Astrocyte (in vitro differentiated cells and primary cell): ENCODE measurements at regions not wholly inside any gene's neighbourhood (a gene's known extent, or its start where the extent isn't known, plus 50 kb on each side); places are given as distances from the start of the nearest gene placed in this dataset.

Experiments used
- DNase-seq: peaks from one replicate; pipeline ENCODE4 v3.0.0-alpha.2; 2010; ENCODE audit warnings: low read depth
- FAIRE-seq: peaks from 2 replicates; lab custom pipeline; 2011; peaks lifted over from hg19 to GRCh38; lab: Jason Lieb, UNC
- H2AFZ ChIP-seq: 2 replicates; pipeline ENCODE4 v1.6.0; 2012; ENCODE audit warnings: low read depth, low read length, inconsistent platforms
- H3K27ac ChIP-seq: 2 replicates; pipeline ENCODE4 v1.5.1; 2011; ENCODE audit warnings: low read depth, low read length, inconsistent platforms
- H3K27me3 ChIP-seq: 2 replicates; pipeline ENCODE4 v1.6.0; 2011; ENCODE audit warnings: low read length, inconsistent platforms; ENCODE audit not compliant: insufficient read depth
- H3K36me3 ChIP-seq: 2 replicates; pipeline ENCODE4 v1.5.1; 2011; ENCODE audit warnings: low read length, inconsistent platforms; ENCODE audit not compliant: insufficient read depth
- H3K4me1 ChIP-seq: 2 replicates; pipeline ENCODE4 v1.5.1; 2011; ENCODE audit warnings: low read length, inconsistent platforms; ENCODE audit not compliant: insufficient read depth
- H3K4me2 ChIP-seq: 2 replicates; pipeline ENCODE4 v1.6.0; 2012; ENCODE audit warnings: low read length, inconsistent platforms
- H3K4me3 ChIP-seq: 2 replicates; pipeline ENCODE4 v1.5.1; 2011; ENCODE audit warnings: low read depth, mild to moderate bottlenecking, low read length, inconsistent platforms; ENCODE audit not compliant: insufficient read depth
- H3K79me2 ChIP-seq: 2 replicates; pipeline ENCODE4 v1.6.0; 2012; ENCODE audit warnings: mild to moderate bottlenecking, low read length, inconsistent platforms; ENCODE audit not compliant: insufficient read depth
- H3K9ac ChIP-seq: 2 replicates; pipeline ENCODE4 v1.6.0; 2012; ENCODE audit warnings: mild to moderate bottlenecking, low read length, inconsistent platforms
- H3K9me3 ChIP-seq: 2 replicates; pipeline ENCODE4 v1.5.1; 2012; ENCODE audit warnings: low read depth, mild to moderate bottlenecking, low read length, inconsistent platforms; ENCODE audit not compliant: insufficient read depth
- H4K20me1 ChIP-seq: 2 replicates; pipeline ENCODE4 v1.6.0; 2012; ENCODE audit warnings: low read length, inconsistent platforms; ENCODE audit not compliant: insufficient read depth
- H3K27ac Mint-ChIP-seq: one replicate; pipeline ENCODE4 v1.8.0; 2021; ENCODE audit warnings: mild to moderate bottlenecking, mixed read lengths; ENCODE audit not compliant: unreplicated experiment
- H3K27me3 Mint-ChIP-seq: one replicate; pipeline ENCODE4 v1.8.0; 2021; ENCODE audit warnings: low read depth, mixed read lengths; ENCODE audit not compliant: unreplicated experiment
- H3K36me3 Mint-ChIP-seq: one replicate; pipeline ENCODE4 v1.8.0; 2021; ENCODE audit warnings: low read depth, mixed read lengths; ENCODE audit not compliant: unreplicated experiment
- H3K4me1 Mint-ChIP-seq: one replicate; pipeline ENCODE4 v1.8.0; 2021; ENCODE audit warnings: low read depth, mixed read lengths; ENCODE audit not compliant: unreplicated experiment
- H3K4me3 Mint-ChIP-seq: one replicate; pipeline ENCODE4 v1.8.0; 2021; ENCODE audit warnings: mild to moderate bottlenecking, moderate library complexity, mixed read lengths; ENCODE audit not compliant: unreplicated experiment
- H3K9me3 Mint-ChIP-seq: one replicate; pipeline ENCODE4 v1.8.0; 2021; ENCODE audit warnings: mild to moderate bottlenecking, mixed read lengths; ENCODE audit not compliant: unreplicated experiment
- CTCF ChIP-seq: IDR thresholded peaks from 2 replicates; pipeline ENCODE4 v1.5.1; 2011; ENCODE audit warnings: low read depth, mild to moderate bottlenecking, inconsistent platforms, low read length, moderate library complexity; ENCODE audit not compliant: insufficient read depth
- EZH2 ChIP-seq: IDR thresholded peaks from 2 replicates; pipeline ENCODE4 v1.6.1; 2012; ENCODE audit warnings: mild to moderate bottlenecking, low read length, inconsistent platforms; ENCODE audit not compliant: insufficient read depth

- Mint-ChIP-seq H3K4me1 (no peaks in the 10 kb centered on the region), H3K9me3 (peaks cover 4% of the 10 kb centered on the region), H3K27me3 (peaks cover 6% of the 10 kb centered on the region), H3K27ac (no peak overlapping the region), H3K36me3 (no peaks in the 10 kb centered on the region), H3K4me3 (no peak overlapping the region)
- Histone ChIP-seq H3K27me3 (no peaks in the 10 kb centered on the region), H2AFZ (no peak overlapping the region), H4K20me1 (no peaks in the 10 kb centered on the region), H3K36me3 (no peaks in the 10 kb centered on the region), H3K4me2 (no peak overlapping the region), H3K4me1 (no peaks in the 10 kb centered on the region), H3K27ac (no peak overlapping the region), H3K79me2 (no peaks in the 10 kb centered on the region), H3K4me3 (no peak overlapping the region), H3K9me3 (no peaks in the 10 kb centered on the region), H3K9ac (no peak overlapping the region)
- FAIRE-seq (no peak), DNase-seq (no peak)
- TF ChIP-seq EZH2: no peak
These were observed 330.1 kb downstream of the MYCN start for GRCh38 chr2:16270441-16270840.

- H3K36me3 ChIP-seq: no peaks in the 10 kb centered on the region
- no peak overlapping the region for H3K4me2 ChIP-seq
- H2AFZ ChIP-seq: no peak overlapping the region
- no peak overlapping the region for H3K27ac Mint-ChIP-seq
- TF ChIP-seq CTCF (no peak), EZH2 (no peak)
- H3K9me3 Mint-ChIP-seq: peaks cover 4% of the 10 kb centered on the region
- no peak overlapping the region for H3K9ac ChIP-seq
- no peak for DNase-seq
- H3K4me1 Mint-ChIP-seq: no peaks in the 10 kb centered on the region
- no peaks in the 10 kb centered on the region for H3K27me3 ChIP-seq
- H3K9me3 ChIP-seq: peaks cover 7% of the 10 kb centered on the region
- H3K36me3 Mint-ChIP-seq: no peaks in the 10 kb centered on the region
- no peaks in the 10 kb centered on the region for H3K79me2 ChIP-seq
- H3K4me3 Mint-ChIP-seq: no peak overlapping the region
- no peaks in the 10 kb centered on the region for H4K20me1 ChIP-seq
- FAIRE-seq: no peak
- H3K4me3 ChIP-seq: no peak overlapping the region
- H3K27ac ChIP-seq: no peak overlapping the region
- H3K4me1 ChIP-seq: no peaks in the 10 kb centered on the region
- peaks cover 6% of the 10 kb centered on the region for H3K27me3 Mint-ChIP-seq
These were observed 328.1 kb downstream of the MYCN start for GRCh38 chr2:16268301-16269000.

GRCh38 chr2:16266571-16266970, 326.2 kb downstream of the MYCN start:
- Histone ChIP-seq H3K27me3 (no peaks in the 10 kb centered on the region), H3K79me2 (no peaks in the 10 kb centered on the region), H3K4me2 (no peak overlapping the region), H3K27ac (no peak overlapping the region), H2AFZ (no peak overlapping the region), H3K9ac (no peak overlapping the region), H3K4me1 (no peaks in the 10 kb centered on the region), H3K36me3 (no peaks in the 10 kb centered on the region), H3K9me3 (peaks cover 9% of the 10 kb centered on the region), H3K4me3 (no peak overlapping the region), H4K20me1 (no peaks in the 10 kb centered on the region)
- DNase-seq: no peak
- TF ChIP-seq EZH2 (no peak), CTCF (no peak)
- Mint-ChIP-seq H3K27me3 (peaks cover 6% of the 10 kb centered on the region), H3K4me3 (no peak overlapping the region), H3K4me1 (no peaks in the 10 kb centered on the region), H3K9me3 (peaks cover 4% of the 10 kb centered on the region), H3K36me3 (no peaks in the 10 kb centered on the region), H3K27ac (no peak overlapping the region)
- FAIRE-seq: no peak
